Upper lobe of left lung (tissue), 4 donors: ENCODE measurements at regions not wholly inside any gene's neighbourhood (a gene's known extent, or its start where the extent isn't known, plus 50 kb on each side); places are given as distances from the start of the nearest gene placed in this dataset.

Experiments used
- CTCF ChIP-seq, 6 experiments: fragments of 450-650 bp in 4 of 6; fragments of 200-600 bp in 2 of 6; sonication (generic) in 2 of 6; IDR thresholded peaks; one replicate each; pipeline ENCODE4 v1.5.1; 2016 to 2019; ENCODE audit warnings: antibody characterized with exemption in 6 of 6
- EP300 ChIP-seq, 4 donors: sonication (generic); formaldehyde crosslinking; IDR thresholded peaks; one replicate each; pipeline ENCODE4 v1.5.1; 2017; ENCODE audit warnings: antibody characterized with exemption in 4 of 4, control low read depth in 2 of 4
- POLR2A ChIP-seq, 4 donors: fragments of 450-650 bp; IDR thresholded peaks; one replicate each; pipeline ENCODE4 v1.5.1; 2016 to 2017; ENCODE audit warnings: antibody characterized with exemption in 4 of 4, mild to moderate bottlenecking in 2 of 4
- POLR2AphosphoS5 ChIP-seq, 2 donors: sonication (generic); formaldehyde crosslinking; IDR thresholded peaks; one replicate each; pipeline ENCODE4 v1.5.1; 2017; ENCODE audit warnings: antibody characterized with exemption in 2 of 2

GRCh38 chr1:101388904-101389546, 152.2 kb downstream of the S1PR1 start:
- no peak for TF ChIP-seq CTCF (IDR thresholded peaks at IDR 0.05)
- no peak for TF ChIP-seq POLR2A (IDR thresholded peaks at IDR 0.05)
- TF ChIP-seq EP300 (IDR thresholded peaks at IDR 0.05), result no peak
- TF ChIP-seq POLR2AphosphoS5 (IDR thresholded peaks at IDR 0.05), result no peak
